ENCODE measurements at regions not wholly inside any gene's neighbourhood (a gene's known extent, or its start where the extent isn't known, plus 50 kb on each side); places are given as distances from the start of the nearest gene placed in this dataset.
"Not testable (repeated sequence)": the region's sequence is repeated elsewhere in the genome, so short reads cannot be mapped to it uniquely, and the experiment has no call there.

- no peak for DNase-seq
These were observed 239.8 kb downstream of the EN1 start for GRCh38 chr2:118607641-118608040.

DNA sequence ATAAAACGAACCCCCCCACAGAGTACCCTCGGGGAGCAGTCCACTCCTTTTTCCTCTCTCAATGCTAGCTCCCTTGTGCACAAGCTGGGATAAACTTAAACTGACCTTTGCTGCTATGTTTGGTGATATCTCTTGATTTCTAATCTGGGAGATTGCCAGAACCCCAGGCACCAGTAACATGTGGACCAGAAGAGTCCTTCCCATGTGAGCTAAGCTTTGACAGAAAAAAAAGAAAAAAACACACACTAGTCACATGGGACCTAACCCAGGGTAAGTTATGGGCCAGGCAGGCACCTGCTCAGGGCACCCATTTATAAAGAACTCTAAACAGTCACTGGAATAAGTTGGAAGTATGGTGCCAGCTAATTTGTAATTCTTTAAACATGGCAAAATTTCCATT lies 242.6 kb downstream of the EN1 start:
- DNase-seq = no peak

GRCh38 chr2:118604371-118604770 lies 243.1 kb downstream of the EN1 start:
- no peak for DNase-seq

- no peak for DNase-seq
These were observed 248.3 kb downstream of the EN1 start for GRCh38 chr2:118599141-118599540.

- no peak for DNase-seq
These were observed 250.8 kb downstream of the EN1 start for GRCh38 chr2:118596620-118597019.

DNA sequence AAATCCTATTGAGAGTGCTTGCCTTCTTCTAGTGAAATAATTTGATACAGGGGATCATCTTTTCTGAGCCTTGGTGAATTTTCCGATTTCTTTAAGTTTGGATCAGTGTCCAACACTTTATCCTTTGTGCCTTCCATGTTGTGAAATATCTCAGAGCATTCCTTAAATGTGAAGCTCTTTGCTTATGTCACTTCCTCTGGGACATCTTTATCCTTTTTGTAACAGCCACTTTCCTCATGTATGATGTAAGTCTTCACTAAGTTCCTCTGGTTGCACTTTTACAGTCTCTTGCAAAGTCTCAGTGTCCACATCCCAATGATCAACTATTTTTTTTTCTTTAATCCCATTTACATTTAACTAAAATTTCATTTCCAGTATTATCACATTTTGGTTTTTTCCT lies 254.2 kb downstream of the EN1 start:
- DNase-seq = no peak

DNA sequence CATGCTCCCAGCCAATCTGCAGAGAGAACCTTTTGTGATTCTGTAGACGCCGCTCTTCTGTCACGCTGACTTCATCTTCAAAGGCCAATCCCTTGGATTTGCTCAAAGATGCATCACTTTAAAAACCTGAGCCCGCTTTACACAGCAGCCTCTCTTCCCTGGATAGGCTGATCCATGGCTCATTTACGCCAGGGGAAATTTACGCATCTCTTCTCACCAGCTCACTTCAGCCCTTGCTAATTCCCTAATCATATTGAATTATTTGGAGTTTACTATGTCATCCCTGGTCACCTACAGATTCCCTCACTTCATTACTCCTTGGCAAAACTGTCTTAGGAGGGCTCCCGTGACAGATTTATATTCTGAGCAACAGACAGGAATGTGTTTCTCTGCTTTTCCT lies 256.2 kb downstream of the EN1 start:
- no peak for DNase-seq

DNA sequence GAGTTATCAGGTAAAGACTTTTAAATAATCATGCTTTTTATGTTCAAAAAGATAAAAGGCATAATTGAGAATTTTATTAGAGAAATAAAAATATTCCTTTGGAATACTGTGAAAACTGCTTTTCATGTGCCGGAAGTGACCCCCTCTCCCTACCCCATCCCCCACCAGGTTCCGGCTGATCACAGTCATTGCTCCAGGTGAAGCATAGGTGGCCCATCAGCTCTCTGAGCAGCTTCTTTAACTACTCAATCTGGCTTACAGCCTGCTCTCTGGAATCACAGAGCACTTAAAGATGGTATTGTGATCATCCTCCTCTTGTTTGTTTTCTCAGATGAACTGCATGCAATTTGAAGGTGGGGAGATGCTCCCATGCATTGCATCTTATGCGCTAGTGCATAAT lies 257.7 kb downstream of the EN1 start:
- DNase-seq = no peak

DNA sequence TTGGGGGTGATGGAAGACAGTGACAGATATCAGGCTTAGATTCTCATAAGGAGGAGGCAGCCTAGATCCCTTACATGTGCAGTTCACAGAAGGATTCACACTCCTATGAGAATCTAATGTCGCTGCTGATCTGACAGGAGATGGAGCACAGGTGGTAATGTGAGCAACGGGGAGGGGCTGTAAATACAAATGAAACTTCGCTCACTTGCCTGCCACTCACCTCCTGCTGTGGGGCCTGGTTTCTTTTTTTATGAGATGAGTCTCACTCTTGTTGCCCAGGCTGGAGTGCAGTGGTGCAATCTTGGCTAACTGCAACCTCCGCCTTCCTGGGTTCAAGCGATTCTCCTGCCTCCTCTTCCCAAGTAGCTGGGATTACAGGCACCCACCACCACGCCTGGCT lies 258.6 kb downstream of the EN1 start:
- no peak for DNase-seq

DNA sequence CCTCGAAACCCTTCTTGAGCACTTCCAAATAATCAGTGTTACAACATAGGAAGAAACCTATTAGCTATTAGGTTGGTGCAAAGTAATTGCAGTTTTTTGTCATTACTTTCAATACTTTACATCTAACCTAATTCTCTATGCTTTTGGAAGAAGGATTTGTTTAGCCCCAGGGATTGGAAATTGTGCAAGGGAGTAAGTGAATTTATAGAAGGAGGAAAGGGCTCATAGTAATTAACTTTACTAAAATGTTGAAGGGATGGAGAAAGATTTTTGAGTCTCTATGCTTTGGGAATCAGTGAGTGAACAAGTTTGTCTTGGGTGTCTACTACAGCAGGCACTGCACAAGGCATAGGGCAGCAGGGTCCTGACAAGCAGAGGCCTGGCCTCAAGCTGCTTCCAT lies 261.1 kb downstream of the EN1 start:
- no peak for DNase-seq

DNA sequence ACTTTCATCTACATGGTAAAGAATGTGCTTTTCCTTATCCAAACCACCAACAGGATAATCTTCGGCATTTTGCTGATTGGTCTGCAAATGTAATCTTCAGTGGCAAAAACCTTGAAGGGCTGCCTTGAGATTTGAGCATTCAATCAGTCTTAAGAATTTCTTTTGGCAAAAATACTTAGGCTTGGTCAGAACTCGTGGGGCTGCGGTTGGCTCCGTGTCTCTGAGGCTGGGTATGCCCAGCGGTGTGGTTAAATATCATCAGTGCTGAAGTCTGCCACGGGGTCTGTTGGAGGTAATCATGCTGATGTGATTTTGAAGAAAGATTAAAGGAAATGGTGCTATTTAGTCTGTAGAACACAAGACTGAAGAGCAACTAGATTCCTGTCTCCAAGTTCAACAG lies 262.6 kb downstream of the EN1 start:
- no peak for DNase-seq

GRCh38 chr2:118584062-118584749 lies 263.2 kb downstream of the EN1 start:
- no peak for DNase-seq

DNA sequence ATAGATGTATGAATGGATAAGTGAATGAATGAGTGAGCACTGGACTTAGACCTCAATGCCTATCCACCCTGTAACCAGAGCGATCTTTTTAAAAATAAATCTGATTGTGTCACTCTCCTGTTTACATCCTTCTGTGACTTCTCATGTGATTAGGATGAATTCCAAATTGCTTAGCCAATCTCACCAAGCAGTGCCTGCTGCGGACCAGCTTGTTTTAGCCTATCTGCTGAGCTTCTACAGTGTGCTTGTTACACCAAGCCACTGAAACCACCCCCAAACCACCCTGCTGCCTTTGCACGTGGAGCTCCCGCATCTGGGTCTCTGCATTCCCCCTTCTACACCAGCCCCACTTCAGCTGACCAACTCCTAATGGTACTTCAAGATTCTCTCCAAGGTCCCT lies 265.4 kb downstream of the EN1 start:
- no peak for DNase-seq

DNA sequence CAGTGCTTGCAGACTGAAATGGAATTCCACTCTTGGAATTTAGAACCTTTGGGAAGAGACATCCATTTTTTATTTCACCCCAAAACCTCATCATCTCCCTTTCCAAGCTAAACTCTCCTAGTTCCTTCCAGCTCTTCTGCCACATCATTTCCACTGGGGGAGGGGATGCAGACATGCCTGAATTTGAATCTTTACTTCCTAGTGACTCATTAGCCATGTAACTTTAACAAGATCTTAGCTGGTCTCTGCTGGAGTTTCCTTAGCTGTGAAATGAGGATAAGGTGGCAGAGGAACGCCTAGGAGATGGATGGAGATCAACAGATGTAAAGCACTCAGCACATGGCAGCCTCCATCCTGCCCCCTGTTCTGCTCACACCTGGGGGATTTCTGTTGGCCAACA lies 266.8 kb downstream of the EN1 start:
- DNase-seq = no peak

- DNase-seq = no peak
These were observed 267.3 kb downstream of the EN1 start for GRCh38 chr2:118580107-118580506.

DNA sequence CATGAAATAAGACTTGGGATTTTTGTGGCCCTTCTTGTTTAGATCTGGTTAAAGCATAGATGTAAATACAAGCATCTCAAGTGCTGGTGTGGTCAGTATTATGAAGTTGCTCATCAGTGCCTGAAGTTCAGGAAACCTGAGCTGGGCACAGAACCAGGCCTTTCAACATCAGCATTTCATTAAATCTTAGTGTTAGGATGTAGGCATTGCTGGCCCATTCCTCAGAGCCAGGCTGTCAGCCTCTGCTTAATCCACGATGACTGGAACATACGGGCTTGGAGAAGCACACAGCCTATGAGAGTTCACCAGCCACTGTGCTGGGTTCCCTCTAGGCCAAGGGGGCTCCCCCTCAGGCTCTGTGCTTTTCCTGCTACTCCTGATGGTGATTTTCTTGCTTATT lies 270.2 kb downstream of the EN1 start:
- DNase-seq = no peak

DNA sequence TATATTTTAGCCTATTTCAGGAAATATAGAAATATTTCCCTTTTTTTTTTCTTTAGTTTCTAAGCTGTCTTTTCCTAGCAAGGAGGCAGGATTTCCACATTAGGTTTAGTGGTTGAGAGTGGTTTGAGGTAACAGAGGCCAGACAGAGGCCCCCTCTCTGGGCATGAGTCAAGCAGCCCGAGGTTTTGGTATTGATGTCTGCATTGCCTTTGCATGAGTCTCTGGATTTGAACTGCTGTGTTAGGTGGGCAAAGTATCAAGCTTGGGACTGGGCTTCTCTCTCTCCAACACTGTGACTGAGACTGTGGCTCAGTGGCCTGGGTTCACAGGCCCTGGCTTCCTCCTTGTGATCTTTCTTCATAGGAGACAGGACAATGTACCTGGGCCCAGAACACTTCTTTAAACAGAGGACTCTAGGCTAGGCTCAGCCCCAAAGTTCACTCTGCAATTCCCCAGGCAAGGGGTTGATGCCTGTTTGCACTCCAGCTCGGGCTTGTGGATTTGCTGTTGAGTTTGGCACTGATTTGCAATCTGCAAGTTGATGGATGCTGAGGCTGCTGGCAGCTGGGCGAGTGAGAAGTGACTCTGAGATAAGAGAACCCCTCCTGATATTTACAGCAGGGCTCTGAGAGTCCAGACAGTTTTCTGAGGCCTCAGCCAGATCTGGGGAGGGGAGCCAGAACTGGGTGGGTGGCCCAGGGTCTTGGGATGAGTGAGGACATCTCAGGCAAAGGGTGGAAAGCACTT lies 271.2 kb downstream of the EN1 start:
- no peak for DNase-seq

- not testable (repeated sequence) for DNase-seq
These were observed 275.1 kb downstream of the EN1 start for GRCh38 chr2:118572380-118572779.

GRCh38 chr2:118569876-118570535 lies 277.4 kb downstream of the EN1 start:
- DNase-seq = no peak

DNA sequence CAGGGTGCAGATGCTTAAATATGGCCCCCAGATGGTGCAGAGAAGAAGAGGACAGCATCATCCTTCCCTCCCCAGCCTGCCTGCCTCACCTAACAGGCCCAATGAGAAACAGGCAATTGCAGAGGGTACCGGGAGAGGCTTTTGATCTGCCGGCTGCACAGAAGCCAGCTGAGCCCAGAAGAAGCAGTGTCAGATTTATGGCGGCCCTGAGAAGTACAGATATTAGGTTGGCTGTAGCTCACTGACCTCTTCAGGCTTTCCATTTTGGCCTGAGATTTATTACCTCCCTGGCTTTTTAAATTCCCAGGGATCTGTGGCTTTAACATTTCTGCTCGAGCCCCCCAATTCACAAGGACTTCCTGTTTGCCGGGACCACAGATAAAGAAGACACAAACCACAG lies 278.7 kb downstream of the EN1 start:
- DNase-seq = no peak

DNA sequence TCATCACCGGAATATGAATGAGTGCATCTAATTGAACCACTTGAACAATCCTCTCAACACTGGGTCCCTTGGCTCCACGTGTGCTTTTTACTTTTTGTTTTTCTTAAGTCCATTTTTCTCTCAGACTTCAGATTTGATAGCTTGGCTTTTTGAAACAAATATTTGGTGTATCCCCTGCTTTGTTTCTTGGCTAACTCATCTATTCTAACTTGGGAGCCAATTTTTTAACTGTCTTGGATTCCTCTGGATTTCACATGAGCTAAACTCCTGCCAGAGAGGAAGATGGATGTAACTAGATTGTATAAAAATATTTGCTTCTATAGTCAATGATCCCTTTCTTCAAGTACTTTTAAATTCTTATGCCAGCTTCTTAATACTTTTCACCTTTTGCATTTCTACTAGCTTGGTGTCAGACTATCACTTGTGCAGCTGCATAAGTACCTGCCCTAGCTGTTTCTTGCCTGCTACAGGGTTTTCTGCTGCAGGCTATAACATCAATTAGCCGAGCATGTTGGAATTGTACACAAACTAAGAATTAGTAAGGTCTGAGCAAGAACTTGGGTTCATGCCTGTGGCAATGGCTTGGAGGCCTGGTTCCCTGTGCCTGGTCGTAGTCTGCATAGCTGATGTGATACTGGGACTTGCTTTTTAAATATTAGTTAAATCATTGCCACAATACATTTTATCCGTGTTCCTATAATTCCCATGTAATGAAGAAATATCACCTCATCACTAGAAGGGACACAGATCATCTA lies 281.5 kb downstream of the EN1 start:
- DNase-seq = no peak

DNA sequence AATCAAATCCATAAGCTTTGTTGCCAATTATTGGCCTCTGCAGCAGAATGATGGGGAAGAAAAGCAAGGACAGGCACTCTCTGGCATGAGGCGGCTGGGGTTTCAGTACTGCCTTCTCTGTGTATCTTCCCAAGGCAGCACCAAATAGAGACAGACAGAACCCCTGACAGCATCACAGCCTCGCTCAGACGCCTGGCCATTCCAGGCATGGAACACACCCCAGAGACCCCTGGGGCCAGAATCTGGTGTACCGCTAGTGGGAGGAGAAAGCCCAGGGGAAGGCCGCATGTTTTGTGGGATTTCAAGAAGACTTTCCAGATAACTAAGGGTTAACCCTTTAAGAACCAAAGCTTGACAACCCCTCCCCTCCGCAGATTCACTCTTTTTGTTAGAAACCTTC lies 282.1 kb downstream of the EN1 start:
- no peak for DNase-seq

DNA sequence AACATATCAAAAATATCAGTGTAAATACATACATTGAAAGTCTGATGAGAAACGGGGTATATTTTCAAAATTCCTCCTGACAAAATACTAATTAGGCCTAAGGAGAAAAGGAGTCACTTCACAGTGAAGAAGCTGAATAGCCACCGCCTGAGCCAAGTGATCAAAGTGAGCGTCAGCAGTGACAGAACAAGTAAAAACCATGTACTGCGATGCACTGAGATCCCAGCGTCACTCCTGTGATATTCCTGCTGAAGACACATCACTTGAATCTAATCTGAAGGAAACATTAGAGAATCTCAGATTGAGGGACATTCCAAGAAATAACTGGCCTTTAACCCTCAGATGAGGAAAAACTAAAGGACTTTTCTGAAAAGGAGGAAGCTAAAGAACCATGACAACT lies 285.3 kb downstream of the EN1 start:
- no peak for DNase-seq

All from C1 segment of cervical spinal cord (tissue), 14 donors.